Hepatocyte (in vitro differentiated cells): ENCODE measurements at regions not wholly inside any gene's neighbourhood (a gene's known extent, or its start where the extent isn't known, plus 50 kb on each side); places are given as distances from the start of the nearest gene placed in this dataset.

Experiments
- EZH2 ChIP-seq: fragments of 200-600 bp; sonication (generic); IDR thresholded peaks from 2 replicates; pipeline ENCODE4 v1.6.1; 2016; ENCODE audit warnings: antibody characterized with exemption, mild to moderate bottlenecking, borderline replicate concordance
- EZH2phosphoT487 ChIP-seq: fragments of 200-600 bp; sonication (generic); IDR thresholded peaks from one replicate; pipeline ENCODE4 v1.6.1; 2018; ENCODE audit warnings: antibody characterized with exemption, mild to moderate bottlenecking, low read depth, moderate library complexity; ENCODE audit not compliant: unreplicated experiment, severe bottlenecking
- TF ChIP-seq, protein P1 (sequence below): fragments of 200-600 bp; sonication (generic); IDR thresholded peaks from 2 replicates; pipeline ENCODE4 v1.5.1; 2016; ENCODE audit warnings: antibody characterized with exemption, mild to moderate bottlenecking; ENCODE audit not compliant: poor library complexity

DNA sequence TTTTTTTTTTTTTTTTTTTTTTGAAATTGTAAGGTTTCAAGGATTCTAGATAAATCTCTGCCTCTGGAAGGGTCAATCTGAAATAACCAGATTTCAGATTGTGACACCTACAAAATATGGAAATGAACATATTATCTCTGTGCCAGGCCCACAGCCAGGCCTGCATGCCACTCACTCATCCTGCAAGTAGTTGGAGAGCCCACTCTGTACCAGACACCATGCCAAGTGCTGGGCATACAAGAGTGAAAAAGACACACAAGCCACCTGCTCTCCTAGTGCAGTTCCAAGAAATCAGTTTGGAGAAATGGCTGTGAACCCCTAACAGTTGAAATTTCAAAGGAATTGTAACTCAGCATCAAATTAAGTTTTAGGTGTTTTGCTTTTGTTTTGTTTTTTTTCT, 145.9 kb upstream of the NOCT start:
- TF ChIP-seq, protein P1, sequence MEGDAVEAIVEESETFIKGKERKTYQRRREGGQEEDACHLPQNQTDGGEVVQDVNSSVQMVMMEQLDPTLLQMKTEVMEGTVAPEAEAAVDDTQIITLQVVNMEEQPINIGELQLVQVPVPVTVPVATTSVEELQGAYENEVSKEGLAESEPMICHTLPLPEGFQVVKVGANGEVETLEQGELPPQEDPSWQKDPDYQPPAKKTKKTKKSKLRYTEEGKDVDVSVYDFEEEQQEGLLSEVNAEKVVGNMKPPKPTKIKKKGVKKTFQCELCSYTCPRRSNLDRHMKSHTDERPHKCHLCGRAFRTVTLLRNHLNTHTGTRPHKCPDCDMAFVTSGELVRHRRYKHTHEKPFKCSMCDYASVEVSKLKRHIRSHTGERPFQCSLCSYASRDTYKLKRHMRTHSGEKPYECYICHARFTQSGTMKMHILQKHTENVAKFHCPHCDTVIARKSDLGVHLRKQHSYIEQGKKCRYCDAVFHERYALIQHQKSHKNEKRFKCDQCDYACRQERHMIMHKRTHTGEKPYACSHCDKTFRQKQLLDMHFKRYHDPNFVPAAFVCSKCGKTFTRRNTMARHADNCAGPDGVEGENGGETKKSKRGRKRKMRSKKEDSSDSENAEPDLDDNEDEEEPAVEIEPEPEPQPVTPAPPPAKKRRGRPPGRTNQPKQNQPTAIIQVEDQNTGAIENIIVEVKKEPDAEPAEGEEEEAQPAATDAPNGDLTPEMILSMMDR = no peak
- TF ChIP-seq EZH2 (no peak), EZH2phosphoT487 (no peak)
